B cell (primary cell): ENCODE measurements at regions not wholly inside any gene's neighbourhood (a gene's known extent, or its start where the extent isn't known, plus 50 kb on each side); places are given as distances from the start of the nearest gene placed in this dataset.

Experiments
- CTCF ChIP-seq: fragments of 200-600 bp; IDR thresholded peaks from one replicate; pipeline ENCODE4 v1.8.0; 2022; ENCODE audit warnings: antibody characterized with exemption, mild to moderate bottlenecking
- EZH2 ChIP-seq: IDR thresholded peaks from 2 replicates; pipeline ENCODE4 v1.6.1; 2012; ENCODE audit warnings: borderline replicate concordance, low read depth, mild to moderate bottlenecking, moderate library complexity, low read length; ENCODE audit not compliant: insufficient read depth, poor library complexity, severe bottlenecking

- no peak for TF ChIP-seq CTCF
- TF ChIP-seq EZH2 = no peak
These were observed 332.1 kb downstream of the ARAP2 start for GRCh38 chr4:35912174-35912573.
